Right lobe of liver (tissue), 4 donors: ENCODE measurements at regions not wholly inside any gene's neighbourhood (a gene's known extent, or its start where the extent isn't known, plus 50 kb on each side); places are given as distances from the start of the nearest gene placed in this dataset.

ENCODE experiments used
- POLR2A ChIP-seq: fragments of 450-650 bp; IDR thresholded peaks from one replicate; pipeline ENCODE4 v1.6.1; 2017; ENCODE audit warnings: antibody characterized with exemption, mild to moderate bottlenecking
- TF ChIP-seq, protein P1 (sequence below), 4 donors: fragments of 200-600 bp in 3 of 4; fragments of 450-650 bp in 1 of 4; IDR thresholded peaks; one replicate each; pipeline versions ENCODE4 v1.5.1 to v1.8.0; 2016 to 2022; ENCODE audit warnings: antibody characterized with exemption in 4 of 4, mild to moderate bottlenecking in 2 of 4
- donor health status: DM: no; HTN: no; CAD: no.
- donor health status: DM: no; HTN: no; CAD: no.
- donor health status: DM: no; HTN: yes; CAD: no.

DNA sequence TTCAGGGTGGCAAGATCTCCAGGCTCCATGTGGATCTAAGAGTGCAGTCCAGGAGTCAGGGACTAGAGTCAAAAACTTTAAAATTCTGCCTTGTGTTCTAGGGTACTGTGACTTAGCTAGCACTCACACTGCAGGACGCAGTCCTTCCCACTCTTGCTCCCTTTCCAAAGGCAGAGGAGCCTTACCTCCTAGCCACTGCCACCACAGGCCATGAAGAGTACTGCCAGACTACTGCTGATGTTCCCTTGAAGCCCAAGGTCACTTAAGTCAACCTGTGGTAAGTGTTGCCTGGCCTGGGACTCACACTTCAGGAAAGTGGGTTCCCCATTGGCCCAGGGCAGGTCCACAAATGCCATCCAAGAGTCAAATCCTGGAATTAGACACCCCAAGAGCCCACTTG lies 632.2 kb downstream of the PCDH19 start:
- TF ChIP-seq, protein P1, sequence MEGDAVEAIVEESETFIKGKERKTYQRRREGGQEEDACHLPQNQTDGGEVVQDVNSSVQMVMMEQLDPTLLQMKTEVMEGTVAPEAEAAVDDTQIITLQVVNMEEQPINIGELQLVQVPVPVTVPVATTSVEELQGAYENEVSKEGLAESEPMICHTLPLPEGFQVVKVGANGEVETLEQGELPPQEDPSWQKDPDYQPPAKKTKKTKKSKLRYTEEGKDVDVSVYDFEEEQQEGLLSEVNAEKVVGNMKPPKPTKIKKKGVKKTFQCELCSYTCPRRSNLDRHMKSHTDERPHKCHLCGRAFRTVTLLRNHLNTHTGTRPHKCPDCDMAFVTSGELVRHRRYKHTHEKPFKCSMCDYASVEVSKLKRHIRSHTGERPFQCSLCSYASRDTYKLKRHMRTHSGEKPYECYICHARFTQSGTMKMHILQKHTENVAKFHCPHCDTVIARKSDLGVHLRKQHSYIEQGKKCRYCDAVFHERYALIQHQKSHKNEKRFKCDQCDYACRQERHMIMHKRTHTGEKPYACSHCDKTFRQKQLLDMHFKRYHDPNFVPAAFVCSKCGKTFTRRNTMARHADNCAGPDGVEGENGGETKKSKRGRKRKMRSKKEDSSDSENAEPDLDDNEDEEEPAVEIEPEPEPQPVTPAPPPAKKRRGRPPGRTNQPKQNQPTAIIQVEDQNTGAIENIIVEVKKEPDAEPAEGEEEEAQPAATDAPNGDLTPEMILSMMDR (IDR thresholded peaks at IDR 0.05), result no peak
- no peak for TF ChIP-seq POLR2A
